ENCODE measurements at regions not wholly inside any gene's neighbourhood (a gene's known extent, or its start where the extent isn't known, plus 50 kb on each side); places are given as distances from the start of the nearest gene placed in this dataset.
A peak's percentile ranks its signal among the peaks of the same experiment; 100 is the strongest.

- no peak for FAIRE-seq
- TF ChIP-seq CTCF (IDR thresholded peaks at IDR 0.05; ENCODE audit: borderline replicate concordance, extremely low read depth, insufficient read depth): no peak
Measured at GRCh38 chr1:57627612-57628011, 203.8 kb upstream of the DAB1 start.

GRCh38 chr1:57623791-57624538, 200.1 kb upstream of the DAB1 start:
- Histone ChIP-seq H3K36me3 (ENCODE audit: control insufficient read depth in 2 of 3, insufficient read depth in 3 of 3, low read length in 3 of 3) (no peaks in the 10 kb centered on the region), H3K4me3 (ENCODE audit: low read length in 3 of 3) (no peak overlapping the region), H3K9me3 (ENCODE audit: control insufficient read depth in 2 of 3, insufficient read depth in 1 of 3, low read length in 3 of 3) (no peaks in the 10 kb centered on the region), H3K27ac (ENCODE audit: low read depth in 2 of 2, low read length in 2 of 2) (no peak overlapping the region), H3K27me3 (ENCODE audit: control insufficient read depth, insufficient read depth, low read length) (no peaks in the 10 kb centered on the region), H3K9ac (ENCODE audit: low read length in 3 of 3) (no peak overlapping the region), H3K4me1 (ENCODE audit: control insufficient read depth in 2 of 3, insufficient read depth in 2 of 3, low read depth in 1 of 3, low read length in 3 of 3) (peaks cover 0 to 3% (median 0%) of the 10 kb centered on the region in 3 donors)
- DNase-seq: no peak
- intact Hi-C loops (cut with DNase I): no loop called here
- TF ChIP-seq CTCF (IDR thresholded peaks at IDR 0.05; ENCODE audit: borderline replicate concordance, extremely low read depth, insufficient read depth): no peak
- no peak for FAIRE-seq

More at GRCh38 chr1:57627612-57628011, 203.8 kb upstream of the DAB1 start:
- H3K27me3 ChIP-seq (ENCODE audit: control insufficient read depth, insufficient read depth, low read length): no peaks in the 10 kb centered on the region
- H3K27ac ChIP-seq (ENCODE audit: low read depth in 2 of 2, low read length in 2 of 2): no peak overlapping the region
- intact Hi-C loops (cut with DNase I): no loop called here
- no peaks in the 10 kb centered on the region for H3K9me3 ChIP-seq (ENCODE audit: control insufficient read depth in 2 of 3, insufficient read depth in 1 of 3, low read length in 3 of 3)
- no peaks in the 10 kb centered on the region for H3K4me1 ChIP-seq (ENCODE audit: control insufficient read depth in 2 of 3, insufficient read depth in 2 of 3, low read depth in 1 of 3, low read length in 3 of 3)
- no peaks in the 10 kb centered on the region for H3K36me3 ChIP-seq (ENCODE audit: control insufficient read depth in 2 of 3, insufficient read depth in 3 of 3, low read length in 3 of 3)
- DNase-seq: no peak
- no peak overlapping the region for H3K4me3 ChIP-seq (ENCODE audit: low read length in 3 of 3)
- H3K9ac ChIP-seq (ENCODE audit: low read length in 3 of 3): no peak overlapping the region

GRCh38 chr1:57623039-57623790, 199.4 kb upstream of the DAB1 start:
- FAIRE-seq (no peak), DNase-seq (peak in 4 of 5 donors; percentile 25 to 66 (median 50))
- Histone ChIP-seq H3K9me3 (ENCODE audit: control insufficient read depth in 2 of 3, insufficient read depth in 1 of 3, low read length in 3 of 3) (no peaks in the 10 kb centered on the region), H3K36me3 (ENCODE audit: control insufficient read depth in 2 of 3, insufficient read depth in 3 of 3, low read length in 3 of 3) (no peaks in the 10 kb centered on the region), H3K27me3 (ENCODE audit: control insufficient read depth, insufficient read depth, low read length) (no peaks in the 10 kb centered on the region), H3K4me1 (ENCODE audit: control insufficient read depth in 2 of 3, insufficient read depth in 2 of 3, low read depth in 1 of 3, low read length in 3 of 3) (peaks cover 0 to 3% (median 0%) of the 10 kb centered on the region in 3 donors), H3K27ac (ENCODE audit: low read depth in 2 of 2, low read length in 2 of 2) (no peak overlapping the region), H3K9ac (ENCODE audit: low read length in 3 of 3) (no peak overlapping the region), H3K4me3 (ENCODE audit: low read length in 3 of 3) (no peak overlapping the region)
- intact Hi-C loops (cut with DNase I): no loop called here
- TF ChIP-seq CTCF (IDR thresholded peaks at IDR 0.05; ENCODE audit: borderline replicate concordance, extremely low read depth, insufficient read depth): no peak
